VCaP (cell line): ENCODE measurements at regions not wholly inside any gene's neighbourhood (a gene's known extent, or its start where the extent isn't known, plus 50 kb on each side); places are given as distances from the start of the nearest gene placed in this dataset.

ENCODE experiments used
- H3K27ac ChIP-seq: fragments of 450-650 bp; 2 replicates; pipeline ENCODE4 v1.5.1; 2017
- CTCF ChIP-seq: fragments of 450-650 bp; conservative IDR thresholded peaks from 2 replicates; pipeline ENCODE4 v1.5.1; 2017; ENCODE audit warnings: mild to moderate bottlenecking, moderate library complexity

- no peak overlapping the region for H3K27ac ChIP-seq
- TF ChIP-seq CTCF: no peak
These were observed 141.9 kb downstream of the TEX29 start for GRCh38 chr13:111462221-111462764.

- H3K27ac ChIP-seq: no peak overlapping the region
- TF ChIP-seq CTCF: no peak; the same call in 1 of the 2 replicates
These were observed 142.5 kb downstream of the TEX29 start for GRCh38 chr13:111462944-111463343.

GRCh38 chr13:111467111-111467890, 146.9 kb downstream of the TEX29 start:
- no peak for TF ChIP-seq CTCF

GRCh38 chr13:111468037-111468959, 147.9 kb downstream of the TEX29 start:
- no peak for TF ChIP-seq CTCF
- no peak overlapping the region for H3K27ac ChIP-seq

More at GRCh38 chr13:111467111-111467890, 146.9 kb downstream of the TEX29 start:
- H3K27ac ChIP-seq: no peak overlapping the region

- H3K27ac ChIP-seq: no peak overlapping the region
- no peak for TF ChIP-seq CTCF
These were observed 149.0 kb downstream of the TEX29 start for GRCh38 chr13:111469450-111469849.

GRCh38 chr13:111469916-111470506, 149.6 kb downstream of the TEX29 start:
- no peak overlapping the region for H3K27ac ChIP-seq
- no peak for TF ChIP-seq CTCF

- H3K27ac ChIP-seq: no peak overlapping the region
- no peak for TF ChIP-seq CTCF
These were observed 150.5 kb downstream of the TEX29 start for GRCh38 chr13:111470933-111471332.
